HG03095 (cell line): ENCODE measurements at regions not wholly inside any gene's neighbourhood (a gene's known extent, or its start where the extent isn't known, plus 50 kb on each side); places are given as distances from the start of the nearest gene placed in this dataset.

Experiments
- ATAC-seq: cut with Tn5 transposase; IDR thresholded peaks from one replicate; pipeline ENCODE4 v1.9.1; 2021; ENCODE audit warnings: moderate library complexity; ENCODE audit not compliant: unreplicated experiment

DNA sequence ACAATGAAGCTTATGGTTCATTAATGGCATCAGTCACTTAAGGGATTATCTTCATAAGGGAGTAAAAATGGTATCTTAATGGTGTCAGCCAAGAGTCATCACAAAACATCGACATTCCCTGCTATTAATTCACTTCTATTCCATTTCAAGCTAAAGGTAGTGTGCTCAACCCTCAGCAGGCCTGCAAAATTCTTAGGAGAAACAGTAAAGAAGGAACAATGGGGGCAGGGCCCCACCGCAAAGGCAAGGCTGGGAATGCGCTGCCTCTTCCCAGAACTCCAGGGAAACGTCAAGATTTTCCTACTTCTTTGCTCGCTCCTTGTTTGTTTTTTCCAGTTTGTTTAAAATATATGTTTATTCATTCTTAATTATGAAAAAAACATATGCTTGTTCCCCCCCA is 187.3 kb upstream of the TSC22D2 start:
- no peak for ATAC-seq

DNA sequence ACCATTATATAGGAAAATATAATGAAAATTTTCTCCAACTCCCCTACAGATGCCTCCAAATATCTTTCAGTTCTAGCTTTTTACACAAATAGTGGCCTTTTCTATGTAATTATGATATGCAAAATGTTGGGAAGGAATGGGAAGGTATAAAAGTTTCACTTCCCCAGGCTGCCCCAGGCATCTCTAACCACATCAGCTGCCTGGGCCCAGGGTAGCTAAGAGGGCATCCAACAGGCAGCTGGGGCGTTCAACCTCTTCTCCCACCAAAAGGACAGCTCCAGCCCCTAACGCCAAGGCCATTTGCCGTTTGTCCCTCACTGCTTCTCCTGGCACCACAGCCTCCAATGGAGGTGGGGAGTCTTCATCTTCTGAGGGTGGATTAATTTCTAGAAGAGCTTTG is 188.1 kb upstream of the TSC22D2 start:
- ATAC-seq = no peak

DNA sequence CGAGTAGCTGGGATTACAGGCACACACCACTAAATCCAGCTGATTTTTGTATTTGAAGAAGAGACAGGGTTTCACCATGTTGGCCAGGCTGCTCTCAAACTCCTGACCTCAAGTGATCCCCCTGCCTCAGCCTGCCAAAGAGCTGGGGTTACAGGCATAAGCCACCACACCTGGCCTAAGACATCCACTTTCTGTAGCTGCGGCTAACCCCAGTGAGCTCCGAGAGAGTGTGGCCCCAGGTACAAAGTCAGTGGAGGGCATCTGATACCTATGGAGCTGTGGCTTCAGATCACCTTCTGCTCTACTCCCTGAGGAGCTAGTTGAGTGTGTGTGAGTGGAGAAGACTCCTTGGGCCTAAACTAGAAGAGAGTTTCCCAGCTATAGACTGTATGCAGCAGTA is 189.3 kb upstream of the TSC22D2 start:
- ATAC-seq = no peak

GRCh38 chr3:150218236-150218635 is 189.9 kb upstream of the TSC22D2 start:
- no peak for ATAC-seq

DNA sequence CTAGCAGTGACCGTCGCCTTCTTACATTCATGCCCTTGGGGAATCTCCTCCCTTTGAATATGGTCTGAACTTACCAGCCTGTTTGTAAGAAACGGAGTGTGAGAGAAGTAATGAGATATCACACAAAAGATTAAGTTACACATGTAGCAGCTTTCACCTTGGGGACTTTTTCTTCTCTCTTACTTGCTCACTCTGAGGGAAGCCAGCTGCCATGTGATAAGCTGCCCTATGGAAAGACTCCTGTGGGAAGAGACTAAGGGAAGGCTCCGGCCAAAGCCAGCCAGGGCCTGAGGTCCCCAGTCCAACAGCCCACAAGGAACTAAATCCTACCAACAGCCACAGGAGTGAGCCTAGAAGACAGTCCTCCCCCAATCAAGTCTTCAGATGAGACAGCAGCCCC is 190.4 kb upstream of the TSC22D2 start:
- ATAC-seq = no peak

DNA sequence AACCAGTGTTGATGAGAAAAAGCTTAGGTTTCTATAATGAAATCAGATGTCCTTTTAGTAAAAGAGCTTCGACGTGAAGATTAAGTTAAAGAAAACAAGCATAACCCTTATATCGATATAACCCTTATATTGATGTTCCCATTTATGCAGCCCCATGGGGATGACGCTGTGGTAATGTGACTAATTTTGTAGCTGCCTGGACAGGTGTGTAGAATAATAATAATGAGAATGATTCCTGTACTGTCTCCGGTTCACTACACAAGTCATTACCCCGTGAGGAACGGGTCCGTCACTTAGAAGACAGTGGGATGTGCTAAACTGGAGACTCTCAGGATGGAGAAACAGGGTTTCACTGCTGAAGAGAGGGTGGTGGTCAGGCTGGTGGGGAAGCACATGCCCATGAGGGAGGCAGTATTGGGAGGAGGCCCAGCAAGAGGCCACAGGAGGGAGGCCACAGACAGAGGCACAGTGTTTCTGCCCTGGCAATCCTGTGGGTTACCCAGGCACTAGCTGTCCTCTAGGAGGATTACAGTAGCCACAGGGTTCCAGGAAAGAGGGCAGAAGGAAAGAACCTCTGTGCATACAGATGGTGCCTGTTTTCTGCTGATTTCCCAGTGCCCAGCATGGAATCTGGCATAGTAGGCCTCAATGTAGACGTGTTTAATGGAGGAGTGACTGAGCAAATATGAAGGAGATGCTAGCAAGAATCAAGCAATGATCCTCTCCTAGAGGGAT is 191.1 kb upstream of the TSC22D2 start:
- ATAC-seq = no peak

GRCh38 chr3:150216041-150216811 is 191.9 kb upstream of the TSC22D2 start:
- ATAC-seq = no peak

DNA sequence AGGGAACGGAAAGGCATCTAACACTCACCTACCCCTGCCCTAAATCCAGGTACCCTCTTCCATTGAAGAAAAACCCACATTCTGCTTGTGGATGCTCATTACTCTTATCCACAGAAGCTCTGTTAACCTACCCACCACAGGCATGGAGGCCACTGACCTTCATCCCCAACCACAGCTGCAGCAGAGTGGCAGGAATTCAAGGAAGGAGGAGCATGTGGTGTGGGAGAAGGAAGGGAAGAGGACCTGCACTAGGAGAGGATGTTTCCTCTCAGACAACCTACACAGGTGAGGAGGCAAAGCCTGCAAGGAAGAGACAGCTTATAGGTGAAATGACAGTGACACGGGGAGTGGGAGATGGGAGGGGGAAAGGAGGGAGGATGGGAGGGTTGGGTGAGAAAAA is 192.5 kb upstream of the TSC22D2 start:
- ATAC-seq = no peak

- no peak for ATAC-seq
Measured at GRCh38 chr3:150213577-150213976, 194.5 kb upstream of the TSC22D2 start.

DNA sequence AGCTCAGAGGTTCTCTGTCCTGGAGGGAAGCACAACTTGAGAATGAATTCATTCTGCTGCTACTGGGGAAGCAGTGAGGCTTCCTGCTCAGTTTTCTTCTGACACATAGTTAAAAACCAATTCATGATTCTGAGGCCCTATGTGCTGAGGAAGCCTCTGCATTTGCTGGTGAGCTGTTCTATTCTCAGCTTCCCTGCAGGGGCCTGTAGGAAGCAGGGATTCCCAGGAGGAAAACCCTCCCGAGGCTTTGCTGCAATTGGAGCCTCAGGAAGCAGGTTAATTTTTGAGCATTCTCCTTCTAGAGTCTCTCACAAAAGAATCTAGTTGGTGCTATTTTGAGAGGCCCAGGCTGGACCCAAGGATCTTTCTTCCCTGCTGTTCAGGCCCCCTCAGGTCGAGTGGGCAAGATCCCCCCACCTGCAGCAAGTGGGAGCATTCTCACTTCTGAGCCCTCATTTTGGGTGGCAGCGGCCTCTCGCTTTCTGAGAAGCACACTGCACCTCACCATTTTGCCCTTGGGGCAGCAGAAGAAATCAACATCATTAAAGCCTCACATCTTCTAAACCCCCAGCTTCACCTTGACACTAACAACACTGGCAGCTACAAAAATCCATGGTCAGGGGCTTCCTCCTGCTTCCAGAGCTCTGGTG is 197.5 kb upstream of the TSC22D2 start:
- no peak for ATAC-seq

DNA sequence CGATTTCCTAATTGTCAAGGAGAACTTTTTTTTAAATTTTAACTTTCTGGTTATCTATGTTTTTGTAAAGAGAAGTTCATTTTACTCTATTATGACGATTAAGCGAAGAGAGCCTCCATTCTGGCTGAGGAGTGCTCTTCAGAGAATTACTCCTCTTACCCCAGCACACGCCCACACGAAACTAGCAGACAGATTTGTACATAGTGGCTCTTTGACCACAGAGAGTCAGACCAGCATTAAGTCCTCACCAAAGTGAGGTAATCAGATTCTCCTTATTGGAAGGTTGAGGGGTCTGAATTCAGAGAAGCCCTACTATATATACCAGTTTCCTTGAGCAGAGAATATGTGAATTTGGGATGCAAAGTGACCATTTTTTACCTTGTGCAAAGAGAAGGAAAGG is 204.8 kb upstream of the TSC22D2 start:
- ATAC-seq = no peak

- ATAC-seq = no peak
Measured at GRCh38 chr3:150202711-150203110, 205.4 kb upstream of the TSC22D2 start.

DNA sequence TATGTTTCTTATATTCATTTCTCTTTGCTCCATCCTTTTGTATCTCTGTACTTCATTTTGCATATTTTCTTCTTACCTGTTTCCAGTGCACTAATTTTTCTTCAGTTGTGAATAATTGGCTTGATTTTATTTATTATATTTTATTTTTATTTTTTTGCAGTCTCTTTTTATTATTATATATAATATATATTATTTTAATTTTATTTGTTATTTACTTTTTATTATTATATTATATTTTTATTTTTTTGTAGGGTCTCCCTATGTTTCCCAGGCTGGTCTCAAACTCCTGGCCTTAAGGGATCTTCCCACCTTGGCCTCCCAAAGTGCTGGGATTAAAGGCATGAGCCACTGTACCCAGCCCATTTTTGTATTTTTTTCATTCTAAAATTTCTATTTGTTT is 213.1 kb upstream of the TSC22D2 start:
- no peak for ATAC-seq

DNA sequence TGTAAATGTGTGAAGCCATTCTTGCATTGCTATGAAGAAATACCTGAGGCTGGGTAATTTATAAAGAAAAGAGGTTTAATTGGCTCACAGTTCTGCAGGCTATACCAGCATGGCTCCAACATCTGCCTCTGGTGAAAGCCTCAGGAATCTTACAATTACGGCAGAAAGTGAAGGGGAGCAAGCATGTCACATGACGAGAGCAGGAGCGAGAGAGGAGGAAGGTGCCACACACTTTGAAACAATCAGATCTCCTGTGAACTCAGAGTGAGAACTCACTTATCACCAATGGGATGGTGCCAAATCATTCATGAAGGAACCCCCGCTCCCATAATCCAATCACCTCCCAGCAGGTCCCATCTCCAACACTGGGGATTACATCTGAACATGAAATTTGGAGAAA is 213.6 kb upstream of the TSC22D2 start:
- ATAC-seq = no peak

GRCh38 chr3:150184426-150185071 is 213.9 kb upstream of the PFN2 start:
- ATAC-seq = no peak

DNA sequence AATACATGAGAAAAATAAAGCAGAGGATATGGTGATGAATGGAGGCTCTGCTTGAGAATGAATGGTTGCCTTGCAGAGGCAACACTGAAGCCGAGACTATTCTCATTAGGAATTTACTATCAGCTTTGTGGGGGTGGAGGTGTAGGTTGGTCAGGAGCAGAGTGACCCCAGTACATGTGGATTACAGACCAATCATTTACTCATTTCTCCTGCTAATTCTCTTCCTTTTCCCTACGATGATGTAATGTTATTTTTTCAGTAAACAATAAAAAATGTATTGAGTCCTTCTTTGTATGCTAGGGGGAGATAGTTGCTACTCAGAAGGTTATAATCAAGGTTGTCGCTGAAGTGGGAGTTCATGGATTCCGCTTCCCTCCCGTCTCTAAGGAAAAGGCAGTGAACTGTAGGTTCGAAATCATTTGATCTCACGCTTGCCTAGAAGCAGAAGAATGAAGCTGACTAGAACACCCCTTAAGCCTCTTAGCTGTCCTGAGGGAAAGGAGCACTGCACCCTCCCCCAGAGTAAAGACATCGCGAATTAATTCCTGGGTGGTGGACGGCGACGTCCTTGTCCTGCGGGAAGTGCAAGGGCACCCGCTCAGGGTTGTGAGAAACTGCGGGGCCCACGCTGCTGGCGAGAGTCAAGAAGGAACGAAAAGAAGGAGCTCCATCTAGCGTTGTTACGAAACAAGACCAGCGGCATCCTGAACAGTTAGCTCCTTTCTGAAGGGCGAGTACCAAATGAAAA is 213.2 kb upstream of the PFN2 start:
- peak; percentile 79 for ATAC-seq

GRCh38 chr3:150180334-150180733 is 209.6 kb upstream of the PFN2 start:
- no peak for ATAC-seq

DNA sequence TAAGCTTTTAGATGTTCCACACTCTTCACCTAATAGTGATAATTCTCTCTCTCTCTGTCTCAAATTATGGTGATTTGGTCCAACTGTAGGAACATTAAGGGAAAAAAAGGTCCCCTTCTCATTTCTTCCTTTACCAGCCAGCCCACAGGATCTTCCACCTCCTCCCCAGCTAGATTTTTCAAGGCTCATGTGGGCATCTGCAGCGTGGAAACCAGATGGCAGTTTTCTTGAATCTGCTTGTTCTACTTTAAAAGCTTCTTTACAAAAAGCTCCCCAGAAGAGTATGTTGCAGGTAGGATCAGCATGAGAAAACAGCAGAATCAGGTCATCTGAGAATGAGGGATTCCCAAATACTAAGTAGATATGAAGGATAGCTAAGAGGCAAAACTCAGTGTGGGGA is 208.6 kb upstream of the PFN2 start:
- ATAC-seq = no peak

GRCh38 chr3:150177673-150178381 is 207.1 kb upstream of the PFN2 start:
- ATAC-seq = no peak

DNA sequence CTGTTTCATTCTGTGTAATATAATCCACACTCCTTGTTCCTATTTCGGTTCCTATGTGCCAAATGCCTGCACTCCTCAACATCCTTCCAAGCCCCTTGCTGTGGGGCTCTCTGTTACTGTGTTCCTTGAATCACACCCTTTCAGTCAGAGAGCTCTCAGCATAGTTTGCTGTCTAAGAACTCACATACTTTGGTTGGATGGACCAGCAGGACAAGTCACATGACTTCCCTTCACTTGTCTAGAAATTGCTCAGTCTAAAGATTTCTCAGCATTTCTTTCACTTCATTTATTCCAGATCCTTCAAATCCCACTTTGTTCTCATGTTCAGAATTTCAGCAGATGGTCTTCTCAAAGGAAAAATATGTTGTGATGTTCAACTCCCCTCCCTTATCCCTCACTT is 203.5 kb upstream of the PFN2 start:
- ATAC-seq = no peak
